Osteocyte (in vitro differentiated cells): ENCODE measurements at regions not wholly inside any gene's neighbourhood (a gene's known extent, or its start where the extent isn't known, plus 50 kb on each side); places are given as distances from the start of the nearest gene placed in this dataset.
A peak's percentile ranks its signal among the peaks of the same experiment; 100 is the strongest.

Source experiments
- DNase-seq: peaks from one replicate; pipeline ENCODE4 v3.0.0; 2021; ENCODE audit warnings: mixed read lengths; ENCODE audit not compliant: unreplicated experiment; ENCODE audit errors: extremely low spot score
- H3K27ac Mint-ChIP-seq: one replicate; pipeline ENCODE4 v1.8.0; 2021; ENCODE audit warnings: mild to moderate bottlenecking, mixed read lengths; ENCODE audit not compliant: unreplicated experiment
- H3K27me3 Mint-ChIP-seq: one replicate; pipeline ENCODE4 v1.8.0; 2021; ENCODE audit warnings: mixed read lengths; ENCODE audit not compliant: unreplicated experiment
- H3K36me3 Mint-ChIP-seq: one replicate; pipeline ENCODE4 v1.8.0; 2021; ENCODE audit warnings: mixed read lengths; ENCODE audit not compliant: unreplicated experiment
- H3K4me1 Mint-ChIP-seq: one replicate; pipeline ENCODE4 v1.8.0; 2021; ENCODE audit warnings: mixed read lengths; ENCODE audit not compliant: unreplicated experiment
- H3K4me3 Mint-ChIP-seq: one replicate; pipeline ENCODE4 v1.8.0; 2021; ENCODE audit warnings: mild to moderate bottlenecking, moderate library complexity, mixed read lengths; ENCODE audit not compliant: unreplicated experiment
- H3K9me3 Mint-ChIP-seq: one replicate; pipeline ENCODE4 v1.8.0; 2021; ENCODE audit warnings: mixed read lengths; ENCODE audit not compliant: unreplicated experiment
- CTCF ChIP-seq: fragments of 200-600 bp; sonication (generic); IDR thresholded peaks from 2 replicates; pipeline ENCODE4 v1.5.0; 2021; ENCODE audit warnings: antibody characterized with exemption, mild to moderate bottlenecking, moderate library complexity

- TF ChIP-seq CTCF: no peak
- Mint-ChIP-seq H3K4me1 (peaks cover 16% of the 10 kb centered on the region), H3K4me3 (no peak overlapping the region)
Observed at GRCh38 chr11:95487938-95488337, 256.9 kb upstream of the SESN3 start.

GRCh38 chr11:95487391-95487790, 256.4 kb upstream of the SESN3 start:
- no peak for DNase-seq

More at GRCh38 chr11:95487938-95488337, 256.9 kb upstream of the SESN3 start:
- H3K27ac Mint-ChIP-seq: no peak overlapping the region
- no peak for DNase-seq
- H3K36me3 Mint-ChIP-seq: peaks cover 3% of the 10 kb centered on the region
- H3K27me3 Mint-ChIP-seq: peaks cover 5% of the 10 kb centered on the region
- H3K9me3 Mint-ChIP-seq: peaks cover 8% of the 10 kb centered on the region

GRCh38 chr11:95486979-95487378, 256.0 kb upstream of the SESN3 start:
- no peak overlapping the region for H3K4me3 Mint-ChIP-seq
- no peak for TF ChIP-seq CTCF

More at GRCh38 chr11:95487391-95487790, 256.4 kb upstream of the SESN3 start:
- H3K9me3 Mint-ChIP-seq: peaks cover 5% of the 10 kb centered on the region
- no peak for TF ChIP-seq CTCF
- peaks cover 16% of the 10 kb centered on the region for H3K4me1 Mint-ChIP-seq
- H3K27ac Mint-ChIP-seq: no peak overlapping the region
- no peak overlapping the region for H3K4me3 Mint-ChIP-seq
- peaks cover 3% of the 10 kb centered on the region for H3K36me3 Mint-ChIP-seq
- peaks cover 5% of the 10 kb centered on the region for H3K27me3 Mint-ChIP-seq

GRCh38 chr11:95486466-95486865, 255.5 kb upstream of the SESN3 start:
- peaks cover 3% of the 10 kb centered on the region for H3K27me3 Mint-ChIP-seq
- H3K36me3 Mint-ChIP-seq: peaks cover 3% of the 10 kb centered on the region
- no peak for TF ChIP-seq CTCF
- no peak for DNase-seq
- H3K9me3 Mint-ChIP-seq: peaks cover 5% of the 10 kb centered on the region
- H3K4me1 Mint-ChIP-seq: peaks cover 16% of the 10 kb centered on the region
- no peak overlapping the region for H3K27ac Mint-ChIP-seq
- no peak overlapping the region for H3K4me3 Mint-ChIP-seq

More at GRCh38 chr11:95486979-95487378, 256.0 kb upstream of the SESN3 start:
- H3K9me3 Mint-ChIP-seq: peaks cover 5% of the 10 kb centered on the region
- peaks cover 3% of the 10 kb centered on the region for H3K36me3 Mint-ChIP-seq
- DNase-seq: no peak
- peaks cover 4% of the 10 kb centered on the region for H3K27me3 Mint-ChIP-seq
- H3K4me1 Mint-ChIP-seq: peaks cover 16% of the 10 kb centered on the region
- no peak overlapping the region for H3K27ac Mint-ChIP-seq

GRCh38 chr11:95485115-95485900, 254.3 kb upstream of the SESN3 start:
- Mint-ChIP-seq H3K36me3 (no peaks in the 10 kb centered on the region), H3K9me3 (no peaks in the 10 kb centered on the region), H3K4me1 (peaks cover 16% of the 10 kb centered on the region), H3K27me3 (peaks cover 3% of the 10 kb centered on the region), H3K4me3 (no peak overlapping the region), H3K27ac (peak overlapping the region; percentile 72)
- no peak for TF ChIP-seq CTCF
- DNase-seq: no peak
